ENCODE measurements at regions not wholly inside any gene's neighbourhood (a gene's known extent, or its start where the extent isn't known, plus 50 kb on each side); places are given as distances from the start of the nearest gene placed in this dataset.

DNA sequence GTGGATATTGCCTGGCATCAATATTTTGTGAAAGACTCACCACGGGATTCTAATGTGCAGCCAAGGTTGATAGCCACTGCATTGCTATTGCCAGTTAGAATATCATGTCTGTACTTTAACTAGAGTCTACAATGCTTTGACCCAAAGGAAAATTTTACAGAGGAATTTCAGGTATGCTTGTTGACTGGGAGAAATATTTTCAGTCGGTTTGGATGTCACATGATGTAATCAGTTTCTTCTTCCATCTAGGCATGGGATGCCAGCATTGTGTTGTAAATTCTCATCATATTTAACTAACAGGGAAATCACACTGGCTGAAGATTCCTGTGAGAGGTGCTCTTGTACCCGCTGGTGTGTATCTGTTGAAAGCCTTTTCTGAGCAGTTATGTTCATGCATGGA, 508.9 kb upstream of the ADAMTS9 start:
- no peak for TF ChIP-seq TARDBP (IDR thresholded peaks at IDR 0.05)
- TF ChIP-seq FOXM1 (IDR thresholded peaks at IDR 0.05; ENCODE audit: borderline replicate concordance), result no peak
- TF ChIP-seq SP1 (IDR thresholded peaks at IDR 0.05), result no peak
- no peak for TF ChIP-seq ELF4 (IDR thresholded peaks at IDR 0.05)
- TF ChIP-seq ARNT (IDR thresholded peaks at IDR 0.05), result no peak
- TF ChIP-seq LEF1 (IDR thresholded peaks at IDR 0.05; ENCODE audit: borderline replicate concordance), result no peak
- no peak for TF ChIP-seq BHLHE40 (IDR thresholded peaks at IDR 0.05; ENCODE audit: borderline replicate concordance)
- TF ChIP-seq NFRKB (IDR thresholded peaks at IDR 0.05), result no peak
- TF ChIP-seq HDGF (IDR thresholded peaks at IDR 0.05; ENCODE audit: borderline replicate concordance), result no peak
- TF ChIP-seq FOXK2 (IDR thresholded peaks at IDR 0.05), result no peak
- no peak for TF ChIP-seq ZNF384 (IDR thresholded peaks at IDR 0.05)
- TF ChIP-seq, protein P1, sequence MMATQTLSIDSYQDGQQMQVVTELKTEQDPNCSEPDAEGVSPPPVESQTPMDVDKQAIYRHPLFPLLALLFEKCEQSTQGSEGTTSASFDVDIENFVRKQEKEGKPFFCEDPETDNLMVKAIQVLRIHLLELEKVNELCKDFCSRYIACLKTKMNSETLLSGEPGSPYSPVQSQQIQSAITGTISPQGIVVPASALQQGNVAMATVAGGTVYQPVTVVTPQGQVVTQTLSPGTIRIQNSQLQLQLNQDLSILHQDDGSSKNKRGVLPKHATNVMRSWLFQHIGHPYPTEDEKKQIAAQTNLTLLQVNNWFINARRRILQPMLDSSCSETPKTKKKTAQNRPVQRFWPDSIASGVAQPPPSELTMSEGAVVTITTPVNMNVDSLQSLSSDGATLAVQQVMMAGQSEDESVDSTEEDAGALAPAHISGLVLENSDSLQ (IDR thresholded peaks at IDR 0.05), result no peak
- TF ChIP-seq SUZ12 (IDR thresholded peaks at IDR 0.05), result no peak

All from HEK293T (cell line).